Progenitor cell of endocrine pancreas (in vitro differentiated cells): ENCODE measurements at regions not wholly inside any gene's neighbourhood (a gene's known extent, or its start where the extent isn't known, plus 50 kb on each side); places are given as distances from the start of the nearest gene placed in this dataset.

Experiments used
- DNase-seq: peaks from one replicate; pipeline ENCODE4 v3.0.0; 2021; ENCODE audit warnings: low spot score; ENCODE audit not compliant: unreplicated experiment
- H3K27ac Mint-ChIP-seq: 2 replicates; pipeline ENCODE4 v1.8.0; 2021; ENCODE audit warnings: mild to moderate bottlenecking, moderate library complexity, mixed read lengths
- H3K27me3 Mint-ChIP-seq: 2 replicates; pipeline ENCODE4 v1.8.0; 2021; ENCODE audit warnings: mixed read lengths
- H3K36me3 Mint-ChIP-seq: 2 replicates; pipeline ENCODE4 v1.8.0; 2022; ENCODE audit warnings: mixed read lengths; ENCODE audit not compliant: insufficient read depth
- H3K4me1 Mint-ChIP-seq: 2 replicates; pipeline ENCODE4 v1.8.0; 2021; ENCODE audit warnings: low read depth, mixed read lengths
- H3K4me3 Mint-ChIP-seq: 2 replicates; pipeline ENCODE4 v1.8.0; 2021; ENCODE audit warnings: low read depth, mild to moderate bottlenecking, moderate library complexity, mixed read lengths
- H3K9me3 Mint-ChIP-seq: 2 replicates; pipeline ENCODE4 v1.8.0; 2021; ENCODE audit warnings: low read depth, mixed read lengths
- TF ChIP-seq, protein P1 (sequence below): fragments of 200-600 bp; sonication (generic); IDR thresholded peaks from one replicate; pipeline ENCODE4 v1.5.0; 2021; ENCODE audit warnings: antibody characterized with exemption, mild to moderate bottlenecking; ENCODE audit not compliant: unreplicated experiment

DNA sequence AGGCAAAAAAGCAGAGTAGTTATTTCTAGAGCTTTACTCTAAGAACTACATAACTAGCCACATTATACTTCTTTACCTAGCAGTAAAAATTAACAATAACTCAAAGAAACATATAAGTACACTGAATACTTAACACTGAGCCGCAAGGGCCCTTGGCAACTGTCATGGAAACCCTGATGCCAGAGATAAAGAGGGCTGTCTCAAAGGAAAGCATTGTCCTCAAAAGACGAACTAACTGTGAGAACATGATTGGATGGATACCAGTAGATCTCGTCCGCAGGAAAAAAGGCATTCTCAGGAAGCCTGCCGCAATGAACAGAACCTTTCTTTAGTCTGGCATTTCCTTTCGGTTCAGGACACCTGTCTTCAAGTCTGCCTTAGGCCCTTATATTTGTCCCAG, 379.0 kb upstream of the SLC30A5 start:
- Mint-ChIP-seq H3K4me1 (no peaks in the 10 kb centered on the region), H3K4me3 (no peak overlapping the region), H3K36me3 (no peaks in the 10 kb centered on the region), H3K9me3 (peaks cover 10% of the 10 kb centered on the region), H3K27ac (no peak overlapping the region), H3K27me3 (no peaks in the 10 kb centered on the region)
- TF ChIP-seq, protein P1, sequence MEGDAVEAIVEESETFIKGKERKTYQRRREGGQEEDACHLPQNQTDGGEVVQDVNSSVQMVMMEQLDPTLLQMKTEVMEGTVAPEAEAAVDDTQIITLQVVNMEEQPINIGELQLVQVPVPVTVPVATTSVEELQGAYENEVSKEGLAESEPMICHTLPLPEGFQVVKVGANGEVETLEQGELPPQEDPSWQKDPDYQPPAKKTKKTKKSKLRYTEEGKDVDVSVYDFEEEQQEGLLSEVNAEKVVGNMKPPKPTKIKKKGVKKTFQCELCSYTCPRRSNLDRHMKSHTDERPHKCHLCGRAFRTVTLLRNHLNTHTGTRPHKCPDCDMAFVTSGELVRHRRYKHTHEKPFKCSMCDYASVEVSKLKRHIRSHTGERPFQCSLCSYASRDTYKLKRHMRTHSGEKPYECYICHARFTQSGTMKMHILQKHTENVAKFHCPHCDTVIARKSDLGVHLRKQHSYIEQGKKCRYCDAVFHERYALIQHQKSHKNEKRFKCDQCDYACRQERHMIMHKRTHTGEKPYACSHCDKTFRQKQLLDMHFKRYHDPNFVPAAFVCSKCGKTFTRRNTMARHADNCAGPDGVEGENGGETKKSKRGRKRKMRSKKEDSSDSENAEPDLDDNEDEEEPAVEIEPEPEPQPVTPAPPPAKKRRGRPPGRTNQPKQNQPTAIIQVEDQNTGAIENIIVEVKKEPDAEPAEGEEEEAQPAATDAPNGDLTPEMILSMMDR, result no peak
- DNase-seq, result no peak

DNA sequence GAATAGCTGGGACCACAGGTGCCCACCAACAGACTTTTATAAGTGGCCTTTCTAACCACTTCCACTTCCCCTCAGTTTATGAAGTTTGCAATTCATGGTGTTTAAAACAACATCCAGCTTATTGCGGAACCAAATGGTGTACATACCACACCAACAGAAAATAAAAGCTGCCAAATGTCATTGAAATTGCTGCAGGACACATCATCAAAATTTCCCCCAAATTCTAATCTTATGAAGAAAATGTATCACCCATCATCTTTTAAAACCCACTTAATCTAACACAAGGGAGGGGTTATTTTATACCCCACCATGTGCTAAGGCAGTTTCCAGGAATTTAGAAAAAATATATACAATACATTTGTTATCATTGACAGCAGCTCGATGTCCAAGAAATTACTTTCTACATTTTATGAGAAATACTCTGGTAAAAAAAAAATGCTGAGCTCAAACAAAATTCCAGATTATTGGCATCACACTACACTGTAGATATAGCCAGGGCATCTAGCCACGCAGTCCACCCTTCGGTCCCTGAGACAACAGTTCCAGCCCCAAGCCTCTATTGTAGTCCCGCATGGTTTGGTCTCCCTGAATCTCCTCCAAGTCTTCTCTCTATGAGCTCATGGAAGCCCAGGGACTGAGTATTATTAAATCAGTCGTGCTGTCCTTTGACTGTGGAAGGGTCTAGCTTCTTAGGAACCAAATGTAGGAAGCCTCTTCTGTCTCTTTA, 372.8 kb upstream of the SLC30A5 start:
- Mint-ChIP-seq H3K9me3 (peaks cover 10% of the 10 kb centered on the region), H3K27ac (no peak overlapping the region), H3K36me3 (no peaks in the 10 kb centered on the region), H3K27me3 (no peaks in the 10 kb centered on the region), H3K4me1 (no peaks in the 10 kb centered on the region), H3K4me3 (no peak overlapping the region)
- TF ChIP-seq, protein P1, result no peak
- no peak for DNase-seq

DNA sequence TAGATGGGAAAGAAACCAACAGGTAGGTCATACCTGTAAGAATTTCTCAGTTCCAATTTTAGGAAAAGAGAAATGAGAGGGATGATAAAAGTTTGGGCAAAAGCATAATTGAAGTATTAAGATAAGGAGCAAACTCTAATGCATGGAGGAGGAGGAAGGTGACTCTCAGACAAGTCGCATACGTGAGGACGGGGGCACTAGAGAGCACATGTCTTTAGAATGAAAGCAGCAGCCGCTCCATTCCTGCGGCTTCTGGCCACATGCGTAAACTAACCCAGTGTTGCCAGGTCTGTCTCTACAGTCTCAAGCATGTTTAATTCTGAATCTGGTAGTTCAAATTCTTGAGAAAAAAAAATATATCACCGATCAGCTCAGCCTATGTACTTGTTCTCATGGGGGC, 371.5 kb upstream of the SLC30A5 start:
- no peak for DNase-seq
- TF ChIP-seq, protein P1, result no peak
- Mint-ChIP-seq H3K27ac (no peak overlapping the region), H3K27me3 (no peaks in the 10 kb centered on the region), H3K9me3 (peaks cover 10% of the 10 kb centered on the region), H3K4me1 (no peaks in the 10 kb centered on the region), H3K36me3 (no peaks in the 10 kb centered on the region), H3K4me3 (no peak overlapping the region)

DNA sequence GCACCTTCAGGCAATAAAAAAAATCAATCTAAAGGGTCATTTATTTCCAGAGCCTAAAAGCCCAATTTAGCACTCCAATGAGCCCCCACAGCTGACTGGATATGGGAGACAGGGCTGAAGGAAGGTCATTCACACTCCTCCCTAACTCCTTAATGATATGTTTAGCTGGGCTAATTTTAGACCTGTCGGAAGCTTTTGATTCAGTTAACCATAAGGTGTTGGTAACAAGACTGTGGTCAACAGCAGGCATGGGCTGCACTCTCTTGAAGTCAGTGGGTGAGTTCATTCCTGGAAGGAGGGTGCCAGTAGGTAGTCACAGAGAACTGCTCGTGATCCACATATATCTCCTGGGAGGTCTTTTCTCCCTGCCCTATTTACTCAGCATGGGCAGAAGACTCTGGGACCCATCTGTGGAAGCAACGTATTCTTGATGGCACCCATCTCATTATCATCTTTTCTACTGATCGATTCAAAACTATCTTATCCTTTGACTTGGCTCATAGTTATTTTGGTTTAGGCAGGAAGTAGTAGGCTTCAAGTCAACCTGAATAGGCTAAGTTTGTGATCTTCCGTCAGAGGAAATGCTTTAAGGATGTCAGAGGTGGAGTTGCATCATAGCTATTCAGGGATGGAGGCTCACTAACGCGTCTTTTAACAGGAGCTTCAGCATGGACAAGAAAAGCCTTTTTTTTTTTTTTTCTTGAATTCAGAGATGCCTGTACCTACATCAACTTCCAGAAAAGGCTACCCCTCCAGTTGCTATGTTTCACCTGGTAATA, 367.7 kb upstream of the SLC30A5 start:
- no peak for DNase-seq
- Mint-ChIP-seq H3K9me3 (no peaks in the 10 kb centered on the region), H3K4me1 (no peaks in the 10 kb centered on the region), H3K36me3 (no peaks in the 10 kb centered on the region), H3K4me3 (no peak overlapping the region), H3K27me3 (peaks cover 4% of the 10 kb centered on the region), H3K27ac (no peak overlapping the region)
- TF ChIP-seq, protein P1, result no peak

DNA sequence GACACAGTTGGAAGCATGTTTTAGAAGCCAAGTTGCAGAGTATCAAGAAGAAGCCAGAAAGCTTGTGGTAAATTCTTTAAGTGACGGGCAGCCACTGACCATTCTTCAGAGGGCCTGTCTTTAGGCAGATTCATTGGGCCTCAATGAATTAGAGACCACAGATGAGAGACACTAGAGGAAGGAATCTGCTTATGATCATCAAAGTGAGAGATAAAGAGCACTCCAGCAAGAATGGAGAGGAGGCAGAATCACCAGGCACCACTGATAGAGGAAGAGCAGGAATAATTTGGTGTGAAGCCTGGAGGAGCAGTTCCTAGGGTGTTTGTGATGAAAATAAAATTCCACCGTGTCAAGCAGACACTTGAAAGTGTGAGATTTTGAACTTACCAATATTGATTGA, 365.9 kb upstream of the SLC30A5 start:
- no peak overlapping the region for H3K27ac Mint-ChIP-seq
- no peak for DNase-seq
- H3K4me1 Mint-ChIP-seq, result no peaks in the 10 kb centered on the region

More for the DNA sequence above, 365.9 kb upstream of the SLC30A5 start:
- H3K9me3 Mint-ChIP-seq, result no peaks in the 10 kb centered on the region
- TF ChIP-seq, protein P1, result no peak
- no peaks in the 10 kb centered on the region for H3K36me3 Mint-ChIP-seq
- H3K4me3 Mint-ChIP-seq, result no peak overlapping the region
- H3K27me3 Mint-ChIP-seq, result peaks cover 4% of the 10 kb centered on the region
